ENCODE measurements at regions not wholly inside any gene's neighbourhood (a gene's known extent, or its start where the extent isn't known, plus 50 kb on each side); places are given as distances from the start of the nearest gene placed in this dataset.
"Not testable (repeated sequence)": the region's sequence is repeated elsewhere in the genome, so short reads cannot be mapped to it uniquely, and the experiment has no call there.

- no peak for DNase-seq (ENCODE audit: low spot score)
These were observed 292.3 kb downstream of the DAD1 start for GRCh38 chr14:22296722-22297121.

GRCh38 chr14:22296088-22296487, 292.9 kb downstream of the DAD1 start:
- DNase-seq (ENCODE audit: low spot score), result no peak

- no peak for DNase-seq (ENCODE audit: low spot score)
These were observed 297.6 kb downstream of the DAD1 start for GRCh38 chr14:22291406-22291805.

- no peak for DNase-seq (ENCODE audit: low spot score)
These were observed 299.5 kb downstream of the DAD1 start for GRCh38 chr14:22289570-22289969.

- DNase-seq (ENCODE audit: low spot score), result no peak
These were observed 303.0 kb downstream of the DAD1 start for GRCh38 chr14:22285991-22286390.

- no peak for DNase-seq (ENCODE audit: low spot score)
These were observed 306.1 kb downstream of the DAD1 start for GRCh38 chr14:22282949-22283348.

- no peak for DNase-seq (ENCODE audit: low spot score)
These were observed 306.6 kb downstream of the DAD1 start for GRCh38 chr14:22282417-22282816.

GRCh38 chr14:22281447-22281874, 307.6 kb downstream of the DAD1 start:
- not testable (repeated sequence) for DNase-seq (ENCODE audit: low spot score)

GRCh38 chr14:22280497-22281316, 308.3 kb downstream of the DAD1 start:
- no peak for DNase-seq (ENCODE audit: low spot score)

GRCh38 chr14:22276913-22277816, 311.9 kb downstream of the DAD1 start:
- DNase-seq (ENCODE audit: low spot score), result peak; percentile 16

GRCh38 chr14:22271838-22272799, 316.9 kb downstream of the DAD1 start:
- DNase-seq (ENCODE audit: low spot score), result no peak

GRCh38 chr14:22268875-22269274, 320.1 kb downstream of the DAD1 start:
- DNase-seq (ENCODE audit: low spot score), result peak; percentile 22

GRCh38 chr14:22266683-22267082, 322.3 kb downstream of the DAD1 start:
- peak; percentile 16 for DNase-seq (ENCODE audit: low spot score)

GRCh38 chr14:22266142-22266442, 322.9 kb downstream of the DAD1 start:
- DNase-seq (ENCODE audit: low spot score), result no peak

GRCh38 chr14:22265319-22266141, 323.5 kb downstream of the DAD1 start:
- DNase-seq (ENCODE audit: low spot score), result no peak

GRCh38 chr14:22264759-22265158, 324.3 kb downstream of the DAD1 start:
- no peak for DNase-seq (ENCODE audit: low spot score)

GRCh38 chr14:22263961-22264360, 325.1 kb downstream of the DAD1 start:
- DNase-seq (ENCODE audit: low spot score), result no peak

GRCh38 chr14:22262881-22263280, 326.1 kb downstream of the DAD1 start:
- no peak for DNase-seq (ENCODE audit: low spot score)

- no peak for DNase-seq (ENCODE audit: low spot score)
These were observed 333.7 kb downstream of the DAD1 start for GRCh38 chr14:22255017-22255950.

GRCh38 chr14:22252686-22253085, 336.3 kb downstream of the DAD1 start:
- DNase-seq (ENCODE audit: low spot score), result no peak

Data from kidney capillary endothelial cell (primary cell).